ENCODE measurements at regions not wholly inside any gene's neighbourhood (a gene's known extent, or its start where the extent isn't known, plus 50 kb on each side); places are given as distances from the start of the nearest gene placed in this dataset.

GRCh38 chr6:164927288-164928056, 381.9 kb downstream of the C6orf118 start:
- peak in 3 of 4 donors; percentile 43 to 51 (median 48) for DNase-seq (ENCODE audit: low read depth in 4 of 4, low spot score in 3 of 4)

- no peak for DNase-seq (ENCODE audit: low read depth in 4 of 4, low spot score in 3 of 4)
Measured at GRCh38 chr6:164926686-164927085, 382.7 kb downstream of the C6orf118 start.

DNA sequence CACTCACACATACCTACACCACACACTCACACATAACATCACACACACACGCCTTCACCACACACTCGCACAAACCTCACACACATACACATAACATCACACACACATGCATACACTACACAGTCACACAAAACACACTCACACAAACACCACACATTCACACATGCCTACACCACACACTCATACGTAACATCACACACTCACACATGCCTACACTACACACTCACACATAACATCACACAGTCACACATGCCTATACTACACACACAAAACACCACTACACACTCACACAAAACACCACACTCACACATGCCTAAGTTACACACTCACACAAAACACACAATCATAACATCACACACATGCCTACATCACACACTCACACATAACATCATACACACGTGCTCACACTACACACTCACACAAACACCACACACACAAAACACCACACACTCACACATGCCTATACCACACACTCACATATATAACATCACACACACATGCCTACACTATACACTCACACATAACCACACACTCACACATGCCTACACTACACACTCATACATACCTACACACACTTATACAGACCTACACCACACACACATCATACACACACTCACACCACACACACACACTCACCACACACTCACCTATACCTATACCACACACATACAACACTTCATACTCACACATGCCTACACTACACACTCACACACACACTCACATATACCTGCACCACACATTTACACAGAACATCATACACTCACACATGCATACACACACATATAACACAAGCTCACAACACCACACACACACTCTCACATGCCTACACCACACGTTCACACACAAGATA, 383.5 kb downstream of the C6orf118 start:
- DNase-seq (ENCODE audit: low read depth in 4 of 4, low spot score in 3 of 4): no peak

DNA sequence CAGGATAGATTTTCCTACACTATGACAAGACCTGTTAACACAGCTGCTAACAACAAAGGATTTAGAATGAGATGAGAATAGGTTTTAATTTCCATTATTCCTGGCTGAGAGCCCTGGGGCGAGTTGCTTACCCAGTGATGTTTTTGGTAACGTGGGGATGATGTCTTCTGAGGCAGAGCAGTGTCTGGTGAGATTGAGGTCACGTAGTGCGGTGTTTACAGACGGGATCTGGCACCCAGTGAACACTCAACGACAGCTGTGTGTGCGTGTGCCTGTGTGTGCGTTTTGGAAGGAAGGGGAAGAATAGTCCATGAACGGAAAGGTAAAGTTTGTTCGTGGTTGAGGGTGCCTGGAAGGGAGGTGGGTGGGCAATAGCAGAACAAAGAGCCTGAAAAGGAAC, 384.7 kb downstream of the C6orf118 start:
- DNase-seq (ENCODE audit: low read depth in 4 of 4, low spot score in 3 of 4): no peak

DNA sequence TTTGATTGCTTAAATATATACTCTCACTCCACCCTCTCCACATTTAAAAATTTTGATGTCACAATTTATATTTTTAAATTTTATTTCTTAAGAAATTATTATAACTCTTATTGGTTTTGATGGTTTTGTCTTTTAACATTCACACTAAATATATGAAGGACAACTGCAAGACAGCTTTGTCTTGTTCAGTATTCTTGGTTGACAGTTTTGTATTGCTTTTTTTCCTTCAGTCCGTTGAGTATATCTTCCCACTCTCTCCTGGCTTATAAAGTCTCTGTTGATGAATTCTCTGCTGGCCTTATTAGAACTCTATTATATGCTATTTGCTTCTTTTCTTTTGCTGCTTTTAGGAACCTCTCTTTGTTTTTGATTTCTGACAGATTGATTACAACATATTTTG, 392.2 kb downstream of the C6orf118 start:
- DNase-seq (ENCODE audit: low read depth in 4 of 4, low spot score in 3 of 4): no peak

DNA sequence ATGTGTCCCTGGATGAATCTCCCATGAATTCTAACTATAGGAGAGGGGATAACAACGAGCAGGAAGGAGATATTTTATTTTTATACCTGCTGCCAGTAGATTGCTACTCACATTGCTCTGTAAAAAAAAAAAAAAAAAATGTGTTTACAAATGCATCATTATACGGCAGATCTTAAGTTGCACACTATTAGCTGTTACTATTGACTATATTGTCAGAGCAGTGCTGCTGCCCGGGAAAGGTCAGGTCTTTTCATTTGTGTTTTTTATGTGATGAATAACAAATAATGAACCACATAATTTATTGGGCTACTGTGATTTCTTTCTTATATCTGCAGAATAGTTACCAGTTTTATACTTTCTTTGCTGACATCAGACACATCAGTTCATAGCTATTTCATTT, 393.3 kb downstream of the C6orf118 start:
- DNase-seq (ENCODE audit: low read depth in 4 of 4, low spot score in 3 of 4): no peak

GRCh38 chr6:164911873-164912580, 397.4 kb downstream of the C6orf118 start:
- no peak for DNase-seq (ENCODE audit: low read depth in 4 of 4, low spot score in 3 of 4)

DNA sequence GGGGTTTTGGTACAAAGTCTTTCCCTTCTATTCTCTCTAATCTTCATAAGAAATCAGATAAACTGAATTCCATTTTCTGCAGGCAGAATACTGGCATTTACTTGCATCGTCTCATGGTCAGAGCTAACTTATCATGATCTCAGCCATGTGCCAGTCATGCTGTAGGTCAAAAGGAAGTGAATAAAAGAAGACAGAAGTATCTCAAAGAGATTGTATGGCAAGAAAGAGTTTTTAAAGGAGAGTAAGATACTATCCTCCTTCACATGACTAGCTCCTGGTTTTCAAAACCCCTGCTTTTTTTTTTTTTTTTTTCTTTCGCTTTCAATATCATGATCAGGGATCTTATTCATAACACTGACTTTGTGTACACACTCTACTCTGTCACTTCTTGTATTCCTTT, 398.3 kb downstream of the C6orf118 start:
- no peak for DNase-seq (ENCODE audit: low read depth in 4 of 4, low spot score in 3 of 4)

GRCh38 chr6:164906766-164907165, 402.6 kb downstream of the C6orf118 start:
- DNase-seq (ENCODE audit: low read depth in 4 of 4, low spot score in 3 of 4): no peak

GRCh38 chr6:164905311-164905710, 404.1 kb downstream of the C6orf118 start:
- no peak for DNase-seq (ENCODE audit: low read depth in 4 of 4, low spot score in 3 of 4)

DNA sequence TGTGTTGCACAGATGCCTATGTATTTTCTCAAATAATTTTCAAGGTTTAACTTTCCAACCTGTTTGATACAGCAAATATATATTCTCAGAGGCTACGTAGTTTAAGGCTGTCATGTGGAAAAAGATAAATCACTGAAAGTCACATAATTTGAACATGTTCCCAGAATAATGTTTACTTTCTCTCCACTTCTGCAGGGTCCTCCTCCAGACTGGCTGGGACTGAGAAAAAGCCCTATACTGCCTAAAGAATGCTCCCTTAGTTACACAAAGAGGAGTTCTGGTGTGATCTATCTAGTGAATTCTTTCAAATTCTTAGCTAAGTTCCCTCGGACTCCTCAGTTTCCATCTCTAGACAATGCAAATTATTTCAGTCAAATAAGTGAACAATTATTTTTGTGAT, 411.0 kb downstream of the C6orf118 start:
- no peak for DNase-seq (ENCODE audit: low read depth in 4 of 4, low spot score in 3 of 4)

- no peak for DNase-seq (ENCODE audit: low read depth in 4 of 4, low spot score in 3 of 4)
Measured at GRCh38 chr6:164897523-164898235, 411.7 kb downstream of the C6orf118 start.

DNA sequence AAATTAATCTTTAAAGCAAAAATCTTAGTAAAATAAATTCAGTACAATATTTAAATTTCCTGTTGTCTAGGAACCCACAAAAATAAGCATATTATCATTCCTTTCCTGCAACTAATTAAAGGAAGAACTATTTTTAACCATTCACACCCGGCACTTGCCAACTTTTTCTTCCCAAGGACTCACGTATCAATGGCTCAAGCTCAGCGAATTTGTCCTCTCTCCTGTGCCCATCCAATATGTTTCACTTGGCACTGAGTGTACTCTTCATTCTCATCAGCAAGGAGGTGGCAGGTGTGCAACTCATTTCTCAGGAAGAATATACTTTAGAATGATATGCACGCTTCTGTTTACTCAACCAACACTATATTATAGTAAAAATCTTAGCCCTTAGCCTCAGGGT, 419.4 kb downstream of the C6orf118 start:
- no peak for DNase-seq (ENCODE audit: low read depth in 4 of 4, low spot score in 3 of 4)

GRCh38 chr6:164887660-164888059, 421.7 kb downstream of the C6orf118 start:
- DNase-seq (ENCODE audit: low read depth in 4 of 4, low spot score in 3 of 4): no peak

DNA sequence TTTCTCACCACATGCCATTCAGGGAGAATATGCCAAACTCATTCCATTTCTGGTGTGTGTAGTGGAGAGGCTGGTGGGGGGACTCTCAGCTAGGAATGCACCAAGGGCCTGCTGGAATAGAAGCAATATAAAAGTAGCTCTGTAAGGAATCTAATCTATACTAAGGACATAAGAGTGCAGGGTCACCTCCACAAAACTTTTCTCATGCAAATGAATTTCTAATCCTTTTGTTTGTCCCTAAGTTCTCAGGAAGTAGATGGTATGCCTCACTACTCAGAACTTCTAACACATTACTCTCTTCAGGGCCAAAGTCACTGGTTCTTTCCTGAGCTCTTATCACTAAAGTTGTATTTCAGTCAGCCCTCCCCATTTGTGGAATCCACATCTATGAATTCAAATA, 427.2 kb downstream of the C6orf118 start:
- DNase-seq (ENCODE audit: low read depth in 4 of 4, low spot score in 3 of 4): no peak

DNA sequence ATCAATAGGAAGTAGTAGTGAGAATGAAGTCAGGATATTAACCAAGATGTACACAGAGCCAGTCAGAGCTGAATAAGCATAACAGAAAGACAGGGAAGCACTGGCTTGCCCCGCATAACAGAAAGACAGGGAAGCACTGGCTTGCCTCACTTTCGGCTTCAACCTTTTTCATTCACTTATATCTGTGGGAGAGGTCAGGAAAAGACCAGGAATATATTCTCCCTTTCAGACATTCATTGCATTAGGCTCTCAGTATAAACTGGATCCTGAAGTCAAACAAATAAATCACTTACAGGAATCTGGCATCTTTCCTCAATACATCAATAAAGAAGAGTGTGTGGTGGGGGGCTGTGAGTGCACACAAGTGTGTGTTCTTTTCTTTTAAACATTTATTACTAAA, 437.6 kb downstream of the C6orf118 start:
- DNase-seq (ENCODE audit: low read depth in 4 of 4, low spot score in 3 of 4): no peak

GRCh38 chr6:164870164-164870563, 439.2 kb downstream of the C6orf118 start:
- DNase-seq (ENCODE audit: low read depth in 4 of 4, low spot score in 3 of 4): no peak

- DNase-seq (ENCODE audit: low read depth in 4 of 4, low spot score in 3 of 4): no peak
Measured at GRCh38 chr6:164861967-164862366, 447.4 kb downstream of the C6orf118 start.

- DNase-seq (ENCODE audit: low read depth in 4 of 4, low spot score in 3 of 4): no peak
Measured at GRCh38 chr6:164859816-164860215, 449.6 kb downstream of the C6orf118 start.

GRCh38 chr6:164856138-164856537, 453.3 kb downstream of the C6orf118 start:
- DNase-seq (ENCODE audit: low read depth in 4 of 4, low spot score in 3 of 4): no peak

DNA sequence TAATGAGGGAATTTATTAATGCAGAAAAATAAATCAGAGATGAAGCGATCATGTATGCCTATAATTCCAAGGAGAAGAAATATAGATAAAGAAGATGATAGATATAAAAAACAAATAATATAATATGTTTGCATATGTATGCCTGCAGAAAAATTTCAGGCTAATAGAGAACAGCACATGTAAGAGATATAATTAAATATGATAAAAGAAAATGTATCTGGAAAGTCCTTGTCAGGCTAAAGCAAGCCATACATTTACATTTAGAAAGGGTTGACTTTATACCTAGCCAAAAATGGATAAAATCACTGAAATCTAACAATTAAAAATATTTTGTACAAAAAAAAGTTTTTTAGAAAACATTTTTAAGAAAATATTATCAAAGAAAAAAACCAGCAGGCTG, 454.1 kb downstream of the C6orf118 start:
- no peak for DNase-seq (ENCODE audit: low read depth in 4 of 4, low spot score in 3 of 4)
